ENCODE measurements at regions not wholly inside any gene's neighbourhood (a gene's known extent, or its start where the extent isn't known, plus 50 kb on each side); places are given as distances from the start of the nearest gene placed in this dataset.

- in situ Hi-C loops (cut with MboI), result no loop called here
- H3K9me3 ChIP-seq (ENCODE audit: low read depth), result no peaks in the 10 kb centered on the region
- H3K4me1 ChIP-seq (ENCODE audit: insufficient read depth), result 0 out of 2 replicates have a peak, but pooled peaks cover 8% of the 10 kb centered on the region
- H3K4me2 ChIP-seq (ENCODE audit: unreplicated experiment), result no peak overlapping the region
- no peak overlapping the region for H2AFZ ChIP-seq
- H3K27ac ChIP-seq, result no peak overlapping the region
- H4K20me1 ChIP-seq (ENCODE audit: insufficient read depth), result no peaks in the 10 kb centered on the region
- H3K9ac ChIP-seq, result no peak overlapping the region
- H3K36me3 ChIP-seq (ENCODE audit: low read depth), result no peaks in the 10 kb centered on the region
- DNase-seq, result no peak
- TF ChIP-seq EZH2 (IDR thresholded peaks at IDR 0.05; ENCODE audit: insufficient read depth, poor library complexity, severe bottlenecking), result no peak
- WGBS, 2 experiments (ENCODE audit: low coverage in 1 of 2, low lambda C conversion rate in 2 of 2, missing lambda C conversion rate in 2 of 2), result 78 to 81% methylated on average over 2 of the region's 2 CpGs
- no peaks in the 10 kb centered on the region for H3K27me3 ChIP-seq (replicated peaks; ENCODE audit: insufficient read depth)
- H3K9me2 ChIP-seq (ENCODE audit: insufficient read depth), result no peaks in the 10 kb centered on the region
- no peaks in the 10 kb centered on the region; the same call in 1 of the 2 replicates for H3F3A ChIP-seq (ENCODE audit: insufficient read depth)
- H3K79me2 ChIP-seq (ENCODE audit: insufficient read depth), result no peaks in the 10 kb centered on the region
- H3K4me3 ChIP-seq, result no peak overlapping the region
Observed at GRCh38 chr7:155222061-155222460, 75.6 kb upstream of the INSIG1 start.

DNA sequence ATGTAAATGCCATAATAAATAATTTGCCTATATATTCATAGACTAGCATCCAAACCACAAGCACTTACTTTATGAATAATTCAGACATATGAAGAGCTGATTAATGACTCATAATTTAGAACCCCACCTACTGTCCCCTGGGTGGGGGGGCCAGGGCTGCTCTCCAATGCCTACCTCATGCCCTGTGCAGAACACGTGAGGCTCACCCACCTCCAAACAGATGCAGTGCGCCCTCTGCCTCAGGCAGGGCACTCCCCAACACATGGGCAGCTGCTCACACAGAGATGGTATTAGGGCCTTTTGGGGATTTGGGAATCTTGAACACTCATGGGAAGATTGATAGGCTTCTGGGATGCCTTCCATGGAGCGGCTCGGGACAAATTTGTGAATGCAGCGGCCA, 75.1 kb upstream of the INSIG1 start:
- in situ Hi-C loops (cut with MboI), result no loop called here
- Histone ChIP-seq H3K4me3 (no peak overlapping the region), H3K9ac (no peak overlapping the region), H3K27ac (no peak overlapping the region), H3K4me2 (ENCODE audit: unreplicated experiment) (no peak overlapping the region), H3K27me3 (replicated peaks; ENCODE audit: insufficient read depth) (no peaks in the 10 kb centered on the region), H3K36me3 (ENCODE audit: low read depth) (no peaks in the 10 kb centered on the region), H3F3A (ENCODE audit: insufficient read depth) (no peaks in the 10 kb centered on the region; the same call in 1 of the 2 replicates), H3K9me2 (ENCODE audit: insufficient read depth) (no peaks in the 10 kb centered on the region), H2AFZ (no peak overlapping the region), H3K4me1 (ENCODE audit: insufficient read depth) (0 out of 2 replicates have a peak, but pooled peaks cover 8% of the 10 kb centered on the region), H3K79me2 (ENCODE audit: insufficient read depth) (no peaks in the 10 kb centered on the region), H4K20me1 (ENCODE audit: insufficient read depth) (no peaks in the 10 kb centered on the region), H3K9me3 (ENCODE audit: low read depth) (no peaks in the 10 kb centered on the region)
- TF ChIP-seq EZH2 (IDR thresholded peaks at IDR 0.05; ENCODE audit: insufficient read depth, poor library complexity, severe bottlenecking) (no peak), EZH2phosphoT487 (IDR thresholded peaks at IDR 0.05; ENCODE audit: insufficient read depth, low read depth) (no peak)
- WGBS, 2 experiments (ENCODE audit: low coverage in 1 of 2, low lambda C conversion rate in 2 of 2, missing lambda C conversion rate in 2 of 2), result 74 to 78% methylated on average over 5 of the region's 5 CpGs
- no peak for DNase-seq

DNA sequence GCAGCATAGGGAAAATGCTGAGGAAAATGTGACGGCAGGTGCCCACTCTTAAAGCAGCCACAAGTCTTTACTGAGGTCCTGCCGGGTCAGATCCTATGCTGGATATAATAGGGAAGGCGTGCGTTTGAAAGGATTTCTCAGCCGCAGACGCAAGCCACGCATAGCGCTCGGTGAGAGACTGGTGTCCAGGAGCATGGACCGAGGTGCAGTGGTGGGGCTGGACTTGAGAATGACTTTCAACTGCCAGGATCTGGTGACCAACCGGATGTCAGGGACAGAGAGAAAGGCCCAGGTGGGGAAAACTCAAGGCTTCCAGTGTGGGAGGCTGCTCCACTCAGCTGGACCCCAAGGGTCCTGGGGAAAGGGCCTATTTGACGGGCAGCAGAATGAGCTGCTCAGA, 74.7 kb upstream of the INSIG1 start:
- Histone ChIP-seq H2AFZ (no peak overlapping the region), H3K9ac (no peak overlapping the region), H3F3A (ENCODE audit: insufficient read depth) (no peaks in the 10 kb centered on the region; the same call in 1 of the 2 replicates), H3K36me3 (ENCODE audit: low read depth) (no peaks in the 10 kb centered on the region), H3K4me2 (ENCODE audit: unreplicated experiment) (no peak overlapping the region), H3K4me1 (ENCODE audit: insufficient read depth) (peaks cover 9% of the 10 kb centered on the region), H3K27me3 (replicated peaks; ENCODE audit: insufficient read depth) (no peaks in the 10 kb centered on the region), H3K9me3 (ENCODE audit: low read depth) (no peaks in the 10 kb centered on the region), H3K4me3 (no peak overlapping the region), H4K20me1 (ENCODE audit: insufficient read depth) (no peaks in the 10 kb centered on the region), H3K9me2 (ENCODE audit: insufficient read depth) (no peaks in the 10 kb centered on the region), H3K79me2 (ENCODE audit: insufficient read depth) (no peaks in the 10 kb centered on the region), H3K27ac (no peak overlapping the region)
- in situ Hi-C loops (cut with MboI), result no loop called here
- 95 to 99% methylated on average over 11 to 12 of the region's 12 CpGs for WGBS, 2 experiments (ENCODE audit: low coverage in 1 of 2, low lambda C conversion rate in 2 of 2, missing lambda C conversion rate in 2 of 2)
- DNase-seq, result no peak
- TF ChIP-seq EZH2phosphoT487 (IDR thresholded peaks at IDR 0.05; ENCODE audit: insufficient read depth, low read depth) (no peak), EZH2 (IDR thresholded peaks at IDR 0.05; ENCODE audit: insufficient read depth, poor library complexity, severe bottlenecking) (no peak)

DNA sequence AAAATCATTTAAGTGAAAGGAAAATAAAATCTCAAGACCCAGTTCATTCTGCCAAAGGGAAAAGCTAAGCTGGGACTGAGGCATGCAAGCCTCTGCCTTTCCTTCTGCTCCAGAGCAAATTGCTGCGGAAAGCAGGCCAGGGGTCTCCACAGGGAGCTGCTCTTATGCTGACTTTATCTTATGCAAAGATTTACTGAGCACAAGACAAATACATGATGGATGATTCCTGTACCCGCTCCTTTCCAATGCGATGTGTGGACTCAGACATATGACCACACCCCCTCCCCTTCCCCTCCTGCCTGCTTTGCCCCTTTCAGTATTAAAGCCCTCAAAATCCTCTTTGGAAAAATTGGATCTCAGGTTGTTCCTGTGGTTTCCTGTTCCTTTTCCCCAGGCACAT, 74.2 kb upstream of the INSIG1 start:
- Histone ChIP-seq H3K36me3 (ENCODE audit: low read depth) (no peaks in the 10 kb centered on the region), H4K20me1 (ENCODE audit: insufficient read depth) (no peaks in the 10 kb centered on the region), H3K4me2 (ENCODE audit: unreplicated experiment) (no peak overlapping the region), H3F3A (ENCODE audit: insufficient read depth) (no peaks in the 10 kb centered on the region; the same call in 1 of the 2 replicates), H3K27me3 (replicated peaks; ENCODE audit: insufficient read depth) (no peaks in the 10 kb centered on the region), H3K27ac (no peak overlapping the region), H3K79me2 (ENCODE audit: insufficient read depth) (no peaks in the 10 kb centered on the region), H3K9ac (no peak overlapping the region), H2AFZ (no peak overlapping the region), H3K9me3 (ENCODE audit: low read depth) (no peaks in the 10 kb centered on the region), H3K4me3 (no peak overlapping the region), H3K4me1 (ENCODE audit: insufficient read depth) (peaks cover 14% of the 10 kb centered on the region), H3K9me2 (ENCODE audit: insufficient read depth) (no peaks in the 10 kb centered on the region)
- in situ Hi-C loops (cut with MboI), result no loop called here
- no peak for DNase-seq
- WGBS, 2 experiments (ENCODE audit: low coverage in 1 of 2, low lambda C conversion rate in 2 of 2, missing lambda C conversion rate in 2 of 2), result 87 to 97% methylated on average over 3 of the region's 3 CpGs
- TF ChIP-seq EZH2 (IDR thresholded peaks at IDR 0.05; ENCODE audit: insufficient read depth, poor library complexity, severe bottlenecking) (no peak), EZH2phosphoT487 (IDR thresholded peaks at IDR 0.05; ENCODE audit: insufficient read depth, low read depth) (no peak)

Measured in GM23248 (cell line).